Fibroblast of the conjunctiva (primary cell): ENCODE measurements at regions not wholly inside any gene's neighbourhood (a gene's known extent, or its start where the extent isn't known, plus 50 kb on each side); places are given as distances from the start of the nearest gene placed in this dataset.
"Not testable (repeated sequence)": the region's sequence is repeated elsewhere in the genome, so short reads cannot be mapped to it uniquely, and the experiment has no call there.

ENCODE experiments used
- DNase-seq: peaks from one replicate; pipeline ENCODE4 v3.0.0-alpha.2; 2010; ENCODE audit warnings: low read depth

- no peak for DNase-seq
Measured at GRCh38 chr13:58625703-58626389, 994.3 kb downstream of the PCDH17 start.

- no peak for DNase-seq
Measured at GRCh38 chr13:58630794-58631193, 999.2 kb downstream of the PCDH17 start.

- DNase-seq, result no peak
Measured at GRCh38 chr13:58633226-58633625, 1001.7 kb downstream of the PCDH17 start.

GRCh38 chr13:58655086-58655485 lies 1023.5 kb downstream of the PCDH17 start:
- DNase-seq, result no peak

- DNase-seq, result no peak
Measured at GRCh38 chr13:58660826-58661225, 1029.3 kb downstream of the PCDH17 start.

GRCh38 chr13:58666331-58666730 lies 1034.8 kb downstream of the PCDH17 start:
- no peak for DNase-seq

- no peak for DNase-seq
Measured at GRCh38 chr13:58667096-58667495, 1035.6 kb downstream of the PCDH17 start.

- DNase-seq, result no peak
Measured at GRCh38 chr13:58680115-58680514, 1048.6 kb downstream of the PCDH17 start.

GRCh38 chr13:58682616-58683015 lies 1051.1 kb downstream of the PCDH17 start:
- DNase-seq, result no peak

- no peak for DNase-seq
Measured at GRCh38 chr13:58687148-58687547, 1055.6 kb downstream of the PCDH17 start.

GRCh38 chr13:58698531-58698930 lies 1067.0 kb downstream of the PCDH17 start:
- DNase-seq, result no peak

GRCh38 chr13:58704953-58705352 lies 1073.4 kb downstream of the PCDH17 start:
- DNase-seq, result no peak

GRCh38 chr13:58706421-58706820 lies 1074.9 kb downstream of the PCDH17 start:
- no peak for DNase-seq

GRCh38 chr13:58712191-58712590 lies 1080.6 kb downstream of the PCDH17 start:
- no peak for DNase-seq

- DNase-seq, result not testable (repeated sequence)
Measured at GRCh38 chr13:58714016-58714415, 1082.5 kb downstream of the PCDH17 start.

GRCh38 chr13:58721273-58721672 lies 1089.7 kb downstream of the PCDH17 start:
- DNase-seq, result no peak

- DNase-seq, result no peak
Measured at GRCh38 chr13:58728126-58728525, 1096.6 kb downstream of the PCDH17 start.

GRCh38 chr13:58729361-58729760 lies 1097.8 kb downstream of the PCDH17 start:
- no peak for DNase-seq

GRCh38 chr13:58744686-58745085 lies 1113.1 kb downstream of the PCDH17 start:
- DNase-seq, result no peak

- DNase-seq, result no peak
Measured at GRCh38 chr13:58767566-58767965, 1136.0 kb downstream of the PCDH17 start.

- no peak for DNase-seq
Measured at GRCh38 chr13:58773280-58773859, 1141.8 kb downstream of the PCDH17 start.

GRCh38 chr13:58782736-58783135 lies 1151.2 kb downstream of the PCDH17 start:
- no peak for DNase-seq

GRCh38 chr13:58792854-58793253 lies 1161.3 kb downstream of the PCDH17 start:
- DNase-seq, result no peak

- no peak for DNase-seq
Measured at GRCh38 chr13:58795715-58796114, 1164.2 kb downstream of the PCDH17 start.
